Activated naive CD4-positive, alpha-beta T cell treated with anti-CD3 and anti-CD28 coated beads, Interleukin-2, amount 50 U/mL, for 72 hours (primary cell): ENCODE measurements at regions not wholly inside any gene's neighbourhood (a gene's known extent, or its start where the extent isn't known, plus 50 kb on each side); places are given as distances from the start of the nearest gene placed in this dataset.

Experiments used
- ATAC-seq, 2 donors: fragments of 150-1000 bp; cut with Tn5 transposase; 2 replicates each; pipeline ENCODE4 v1.10.0; 2021; ENCODE audit warnings: mild to moderate bottlenecking in 2 of 2, moderate library complexity in 2 of 2
- DNase-seq, 2 donors: peaks; one replicate each; pipeline ENCODE4 v3.0.0; 2021 to 2022; ENCODE audit warnings: low spot score in 2 of 2
- H3K27ac Mint-ChIP-seq, 2 donors: one replicate each; pipeline ENCODE4 v1.8.0; 2022; ENCODE audit warnings: mild to moderate bottlenecking in 2 of 2, mixed read lengths in 2 of 2
- H3K36me3 Mint-ChIP-seq, 2 donors: one replicate each; pipeline ENCODE4 v1.8.0; 2022; ENCODE audit warnings: mixed read lengths in 2 of 2
- H3K9me3 Mint-ChIP-seq, 2 donors: one replicate each; pipeline ENCODE4 v1.8.0; 2022; ENCODE audit warnings: mixed read lengths in 2 of 2

DNA sequence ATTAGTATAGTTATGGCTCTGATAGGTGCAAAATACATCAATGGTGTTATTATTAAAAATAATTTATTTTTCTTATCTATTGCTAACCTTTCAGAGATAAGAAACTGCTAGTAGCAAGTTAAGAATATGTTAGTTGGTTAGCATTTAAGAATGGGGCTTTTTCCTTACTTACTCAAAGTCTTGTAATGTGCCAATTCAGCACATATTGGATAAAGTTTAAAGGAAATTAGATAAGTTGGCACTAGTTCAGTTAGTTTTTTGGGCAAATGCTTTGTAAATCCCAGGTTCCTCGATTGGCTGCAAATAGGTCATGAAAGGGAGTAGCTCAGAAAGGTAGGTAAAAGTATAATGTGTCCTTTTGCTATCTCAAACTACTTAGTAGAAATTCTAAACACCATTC is 2806.7 kb downstream of the PCDH9 start:
- Mint-ChIP-seq H3K9me3 (peaks cover 0 to 3% of the 10 kb centered on the region in 2 donors), H3K36me3 (no peaks in the 10 kb centered on the region), H3K27ac (no peak overlapping the region)
- DNase-seq = no peak
- ATAC-seq = no peak

DNA sequence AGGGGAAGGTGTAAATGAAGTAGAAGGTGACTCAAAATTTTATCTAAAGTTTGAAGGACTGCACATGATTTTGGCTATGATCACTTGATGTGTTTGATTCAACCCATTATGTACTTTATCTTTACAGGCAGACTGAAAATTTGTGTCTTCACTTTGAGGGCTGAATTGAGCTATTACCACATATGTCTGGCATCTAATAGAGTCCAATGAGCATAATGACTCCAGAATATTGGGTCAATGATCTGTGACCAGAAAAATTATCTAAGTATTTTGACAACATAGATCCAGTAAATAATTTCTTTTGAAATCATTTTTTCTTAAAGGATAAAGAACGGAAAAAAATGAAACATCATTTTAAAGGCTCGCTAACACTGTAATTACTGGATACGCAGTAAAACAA is 2810.0 kb downstream of the PCDH9 start:
- H3K9me3 Mint-ChIP-seq = peaks cover 0 to 3% of the 10 kb centered on the region in 2 donors
- DNase-seq (no peak), ATAC-seq (no peak)
- H3K27ac Mint-ChIP-seq = no peak overlapping the region
- no peaks in the 10 kb centered on the region for H3K36me3 Mint-ChIP-seq

DNA sequence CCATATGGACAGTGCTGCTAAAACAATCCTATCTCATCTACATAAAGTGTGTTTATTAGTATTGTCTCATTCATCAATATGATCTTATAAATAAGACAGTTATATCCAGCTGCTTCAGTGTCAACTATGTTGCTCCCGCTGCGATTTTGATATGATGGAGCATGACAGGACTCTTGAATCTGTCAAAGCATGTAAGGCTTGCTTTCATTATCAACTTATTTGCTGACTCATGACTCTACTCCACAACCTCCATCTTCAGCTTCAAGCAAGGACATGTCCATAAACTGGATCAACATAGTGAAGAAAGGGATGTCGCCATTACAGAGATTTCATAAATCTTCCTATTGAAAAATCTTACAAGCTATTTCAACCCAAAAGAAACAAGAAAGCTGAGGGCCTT is 2812.6 kb downstream of the PCDH9 start:
- ATAC-seq = no peak
- no peak for DNase-seq
- no peaks in the 10 kb centered on the region for H3K36me3 Mint-ChIP-seq
- peaks cover 0 to 6% of the 10 kb centered on the region in 2 donors for H3K9me3 Mint-ChIP-seq
- no peak overlapping the region for H3K27ac Mint-ChIP-seq

DNA sequence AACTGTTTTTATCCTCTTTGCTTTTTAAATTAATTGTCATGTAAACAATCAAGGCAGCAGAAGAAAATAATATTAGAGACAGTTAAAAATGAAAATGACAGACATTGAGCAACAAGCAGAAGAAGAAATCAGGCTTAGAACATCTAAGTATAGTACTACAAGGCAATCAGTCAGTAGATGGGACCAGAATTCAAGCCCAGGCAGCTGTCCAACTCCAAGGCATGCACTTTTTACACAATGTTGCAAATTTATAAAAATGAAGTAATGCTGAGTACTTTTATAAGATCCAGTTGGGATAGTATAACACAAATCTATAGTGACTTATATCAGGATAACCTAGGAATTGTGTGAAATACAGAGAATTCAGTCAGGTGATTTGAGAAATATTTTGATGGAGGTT is 2815.8 kb downstream of the PCDH9 start:
- H3K36me3 Mint-ChIP-seq = no peaks in the 10 kb centered on the region
- H3K27ac Mint-ChIP-seq = no peak overlapping the region
- DNase-seq = no peak
- no peak for ATAC-seq
- peaks cover 0 to 6% of the 10 kb centered on the region in 2 donors for H3K9me3 Mint-ChIP-seq

DNA sequence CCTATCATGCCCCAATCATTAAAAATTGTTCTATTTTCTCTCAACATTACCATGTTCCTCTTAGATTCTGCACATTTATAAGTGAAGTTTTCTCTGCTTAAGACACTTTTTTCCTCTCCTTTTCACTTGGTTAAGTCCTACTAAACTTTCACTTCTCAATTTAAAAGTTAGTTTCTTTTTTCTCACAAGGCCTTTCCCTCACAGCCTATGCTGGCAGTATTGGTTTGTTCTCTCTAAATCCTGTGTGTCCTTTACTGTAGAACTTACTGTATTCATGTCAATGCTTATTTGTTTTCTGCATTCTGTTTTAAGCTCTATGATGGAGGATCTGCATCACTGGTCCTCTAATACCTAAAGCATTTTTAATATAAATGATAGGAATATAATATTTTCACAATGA is 2816.6 kb downstream of the PCDH9 start:
- DNase-seq (no peak), ATAC-seq (no peak)

DNA sequence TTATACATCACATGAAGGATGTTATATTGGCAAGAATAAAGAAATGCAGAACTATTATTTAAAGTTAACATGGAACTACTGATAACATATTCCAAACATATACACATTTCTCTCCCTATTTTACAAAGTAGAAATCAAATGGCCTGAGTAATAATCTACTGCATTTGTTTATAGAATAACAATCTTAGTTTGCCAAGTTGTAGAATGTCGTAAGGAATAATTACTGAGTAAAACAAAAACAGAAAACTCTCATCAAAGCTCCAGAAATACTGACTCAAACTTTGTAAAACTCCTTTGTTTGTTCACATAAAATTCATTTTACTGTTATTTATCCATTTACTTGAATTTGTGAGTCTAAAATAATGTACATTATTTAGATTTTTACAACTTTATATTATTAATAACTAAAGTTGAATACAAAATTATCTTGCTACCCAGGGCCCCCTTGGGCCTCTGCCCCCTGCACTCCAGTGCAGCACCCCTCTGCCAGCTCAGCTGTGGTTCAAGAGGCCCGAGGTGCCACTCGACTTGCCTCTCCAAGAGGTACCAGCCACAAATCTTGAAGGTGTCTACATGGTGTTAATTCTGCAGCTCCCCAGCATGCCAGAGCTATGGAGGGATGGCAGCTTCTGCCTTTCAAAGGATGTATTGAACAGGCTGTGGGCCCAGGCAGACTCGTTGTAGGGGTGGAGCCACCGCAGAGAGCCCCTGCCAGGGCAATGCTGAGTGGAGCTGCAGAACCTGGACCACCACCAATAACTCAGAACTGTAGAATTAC is 2819.7 kb downstream of the PCDH9 start:
- Mint-ChIP-seq H3K9me3 (peaks cover 18 to 24% of the 10 kb centered on the region in 2 donors), H3K27ac (no peak overlapping the region), H3K36me3 (no peaks in the 10 kb centered on the region)
- DNase-seq (no peak), ATAC-seq (no peak)

More for the DNA sequence above, 2816.6 kb downstream of the PCDH9 start:
- Mint-ChIP-seq H3K36me3 (no peaks in the 10 kb centered on the region), H3K27ac (no peak overlapping the region), H3K9me3 (peaks cover 0 to 6% of the 10 kb centered on the region in 2 donors)

DNA sequence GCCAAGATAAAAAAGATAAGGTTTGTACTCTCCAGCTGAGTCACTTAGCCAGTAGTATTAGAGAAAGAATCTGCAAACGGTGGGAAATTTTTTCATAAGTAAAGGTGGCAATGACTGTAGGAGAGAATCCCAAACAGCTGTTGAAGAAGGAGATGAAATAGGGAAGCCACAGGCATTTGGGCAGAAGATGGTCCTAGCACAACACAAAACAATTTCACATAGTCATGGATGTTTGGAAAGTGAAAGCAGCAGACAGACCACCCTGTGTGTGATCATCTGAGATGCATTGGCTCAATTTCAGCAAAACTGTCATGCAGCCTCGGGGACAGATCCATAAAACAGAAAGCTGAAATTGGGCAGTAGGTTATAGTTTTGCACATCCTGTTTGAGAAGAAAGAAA is 2832.4 kb downstream of the PCDH9 start:
- Mint-ChIP-seq H3K9me3 (peaks cover 17% of the 10 kb centered on the region in 2 donors), H3K27ac (no peak overlapping the region), H3K36me3 (no peaks in the 10 kb centered on the region)
- ATAC-seq (no peak), DNase-seq (no peak)

DNA sequence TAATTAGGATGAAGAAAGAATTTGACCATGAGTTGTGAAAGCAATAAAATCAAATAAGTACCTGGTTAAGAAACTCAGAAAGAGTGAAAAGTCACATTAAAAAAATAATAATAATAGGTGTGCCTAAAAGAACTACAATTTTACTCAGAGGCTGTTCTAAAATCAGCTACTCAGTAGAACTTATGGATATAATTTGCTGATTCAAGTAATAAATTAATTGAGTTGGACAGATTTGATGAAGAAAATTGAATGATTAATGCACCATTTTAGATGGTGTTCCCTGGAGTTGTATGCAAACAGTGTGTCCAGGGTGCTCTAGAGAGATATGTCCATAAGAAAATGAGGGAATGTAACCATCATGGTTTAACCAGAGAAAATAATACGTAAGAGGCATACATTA is 2852.5 kb downstream of the PCDH9 start:
- no peak for ATAC-seq
- Mint-ChIP-seq H3K36me3 (peaks cover 8 to 12% of the 10 kb centered on the region in 2 donors), H3K9me3 (peaks cover 37 to 46% of the 10 kb centered on the region in 2 donors), H3K27ac (no peak overlapping the region)
- DNase-seq = no peak

DNA sequence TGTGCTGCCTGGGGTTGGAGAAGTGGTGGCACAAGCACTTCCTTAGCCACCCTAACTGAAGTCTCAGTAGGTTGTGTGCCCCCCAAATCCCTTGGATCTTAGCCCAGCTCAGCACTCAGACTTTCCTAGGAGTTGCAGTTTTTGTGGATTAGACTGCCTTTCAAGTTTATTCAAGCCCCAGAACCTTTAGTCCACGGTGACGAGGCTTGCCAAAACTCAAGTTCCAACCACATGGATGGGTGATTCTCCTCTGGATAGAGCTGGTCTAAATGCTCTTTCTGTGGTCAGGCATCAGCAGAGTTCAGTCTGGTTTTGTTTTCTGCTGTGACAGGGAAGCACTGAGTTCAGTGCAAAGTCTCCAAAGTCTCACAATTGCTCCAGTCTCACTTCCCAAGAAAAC is 2858.7 kb downstream of the PCDH9 start:
- H3K27ac Mint-ChIP-seq = no peak overlapping the region
- DNase-seq (no peak), ATAC-seq (no peak)
- H3K9me3 Mint-ChIP-seq = peaks cover 40 to 43% of the 10 kb centered on the region in 2 donors
- peaks cover 8 to 10% of the 10 kb centered on the region in 2 donors for H3K36me3 Mint-ChIP-seq

DNA sequence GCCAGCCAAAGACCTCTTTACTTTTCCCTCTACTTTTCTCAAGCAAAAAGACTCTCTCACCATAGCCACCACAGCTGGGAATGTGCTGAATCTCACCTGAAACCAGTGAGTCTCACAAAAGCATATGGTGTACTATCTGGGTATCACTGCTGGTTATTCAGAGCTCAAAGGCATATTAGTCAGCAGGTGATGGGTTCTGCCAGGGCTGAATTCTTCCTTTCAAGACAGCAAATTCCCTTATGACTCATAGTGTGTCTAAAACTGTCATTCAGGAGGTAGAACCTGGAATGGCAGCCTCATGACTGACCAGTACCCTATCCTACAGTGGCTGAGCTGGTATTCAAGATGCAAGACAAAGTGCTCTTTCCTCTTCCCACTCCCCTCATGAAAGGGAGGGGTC is 2859.1 kb downstream of the PCDH9 start:
- Mint-ChIP-seq H3K9me3 (peaks cover 36 to 43% of the 10 kb centered on the region in 2 donors), H3K36me3 (peaks cover 8 to 14% of the 10 kb centered on the region in 2 donors), H3K27ac (no peak overlapping the region)
- no peak for ATAC-seq
- DNase-seq = no peak

DNA sequence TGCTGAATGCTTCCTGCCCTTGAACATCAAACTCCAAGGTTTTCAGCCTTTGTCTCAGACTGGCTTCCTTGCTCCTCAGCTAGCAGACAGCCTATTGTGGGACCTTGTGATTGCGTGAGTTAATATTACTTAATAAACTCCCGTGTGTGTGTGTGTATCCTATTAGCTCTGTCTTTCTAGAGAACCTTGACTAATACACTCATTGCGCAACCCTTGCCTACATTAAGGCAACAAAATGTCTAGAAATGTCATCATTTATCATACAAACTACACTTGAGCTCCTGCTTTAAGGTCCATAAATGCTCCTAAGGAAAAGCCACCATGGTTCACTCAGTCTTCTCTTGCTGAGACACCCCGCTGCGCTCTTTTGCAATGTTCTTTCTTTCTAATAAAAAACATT is 2861.0 kb downstream of the PCDH9 start:
- no peak overlapping the region for H3K27ac Mint-ChIP-seq
- H3K9me3 Mint-ChIP-seq = peaks cover 22 to 31% of the 10 kb centered on the region in 2 donors
- ATAC-seq (no peak), DNase-seq (no peak)
- peaks cover 3 to 12% of the 10 kb centered on the region in 2 donors for H3K36me3 Mint-ChIP-seq

DNA sequence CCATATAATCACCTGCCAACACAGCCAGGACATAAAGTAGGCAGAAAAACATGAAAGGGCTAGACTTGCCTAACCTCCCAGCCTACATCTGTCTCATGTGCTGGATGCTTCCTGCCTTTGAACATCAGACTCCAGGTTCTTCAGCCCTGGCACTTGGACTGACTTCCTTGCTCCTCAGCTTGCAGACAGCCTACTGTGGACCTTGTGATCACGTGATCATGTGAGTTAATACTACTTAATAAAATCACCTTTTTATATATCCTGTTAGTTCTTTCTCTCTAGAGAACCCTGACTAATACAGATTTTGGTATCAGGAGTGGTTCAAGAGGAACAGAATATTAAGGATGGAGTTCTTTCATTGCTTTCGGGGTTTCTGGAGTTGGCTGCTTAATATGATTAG is 2867.6 kb downstream of the PCDH9 start:
- ATAC-seq (no peak), DNase-seq (no peak)
- H3K36me3 Mint-ChIP-seq = peaks cover 0 to 7% of the 10 kb centered on the region in 2 donors
- H3K9me3 Mint-ChIP-seq = peaks cover 6 to 16% of the 10 kb centered on the region in 2 donors
- H3K27ac Mint-ChIP-seq = no peak overlapping the region

DNA sequence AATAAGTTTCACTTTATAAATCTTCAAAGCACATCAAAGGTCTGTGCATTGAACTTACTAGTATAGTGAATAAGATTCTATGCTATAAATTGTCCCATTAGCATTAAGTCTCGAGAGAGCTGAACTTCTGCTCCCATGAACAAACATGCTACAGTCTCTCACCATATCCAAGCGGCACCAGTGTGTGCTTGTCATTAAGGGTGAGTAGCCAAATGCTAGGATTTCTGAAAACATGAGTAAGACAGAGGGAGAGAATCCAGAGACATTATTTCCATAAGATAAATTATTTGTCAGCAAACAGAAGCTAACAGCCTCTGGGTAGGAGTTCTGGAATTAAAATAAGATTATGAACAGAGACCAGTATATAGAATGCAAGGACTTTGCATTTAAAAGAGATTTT is 2882.5 kb downstream of the PCDH9 start:
- H3K9me3 Mint-ChIP-seq = peaks cover 6 to 26% of the 10 kb centered on the region in 2 donors
- H3K36me3 Mint-ChIP-seq = no peaks in the 10 kb centered on the region
- DNase-seq (no peak), ATAC-seq (no peak)
- no peak overlapping the region for H3K27ac Mint-ChIP-seq

DNA sequence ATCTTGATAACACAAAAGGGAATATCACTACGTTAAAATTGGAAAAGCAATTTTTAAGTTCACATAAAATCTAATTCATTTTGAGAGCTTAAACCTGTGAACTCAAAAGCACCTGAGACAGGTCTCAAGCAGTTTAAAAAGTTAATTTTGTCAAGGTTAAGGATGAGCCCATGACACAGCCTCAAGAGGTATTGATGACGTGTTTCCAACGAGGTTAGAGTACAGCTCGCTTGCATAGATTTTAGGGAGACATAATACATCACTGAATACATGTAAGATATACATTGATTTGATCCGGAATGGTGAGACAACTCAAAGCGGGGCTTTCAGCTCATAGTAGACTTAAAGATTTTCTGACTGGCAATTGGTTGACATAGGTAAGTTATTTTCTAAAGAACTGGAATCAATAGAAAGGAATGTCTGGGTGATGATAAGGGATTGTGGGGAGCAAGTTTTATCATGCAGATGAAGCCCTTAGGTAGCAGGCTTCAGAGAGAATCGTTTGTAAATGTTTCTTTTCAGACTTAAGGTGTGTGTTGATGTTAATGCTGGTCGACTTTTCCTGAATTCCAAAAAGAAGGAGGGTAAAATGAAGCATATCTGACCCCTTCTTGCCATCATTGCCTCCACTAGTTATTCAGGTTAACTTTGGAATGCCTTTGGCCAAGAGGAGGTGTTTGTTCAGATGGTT is 2890.6 kb downstream of the PCDH9 start:
- Mint-ChIP-seq H3K27ac (no peak overlapping the region), H3K36me3 (no peaks in the 10 kb centered on the region), H3K9me3 (peaks cover 7 to 9% of the 10 kb centered on the region in 2 donors)
- DNase-seq (no peak), ATAC-seq (no peak)

DNA sequence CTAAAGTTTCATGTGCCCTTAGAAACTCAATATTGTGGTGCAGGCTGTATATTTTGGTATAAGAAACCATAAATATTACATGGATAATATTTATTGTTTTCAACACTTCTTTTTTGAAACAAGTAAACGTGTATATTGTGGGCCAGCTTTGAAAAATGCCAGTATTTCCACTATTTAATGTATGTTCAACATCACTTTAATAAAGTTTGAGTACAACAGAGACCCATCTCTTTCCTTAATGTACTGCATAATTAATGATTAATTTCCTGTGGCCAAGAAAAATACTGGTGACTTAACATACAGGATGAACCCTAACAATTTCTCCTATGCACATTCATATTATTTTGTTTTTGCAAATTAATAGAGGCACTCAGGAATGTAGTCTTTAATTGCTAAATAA is 2891.5 kb downstream of the PCDH9 start:
- H3K27ac Mint-ChIP-seq = no peak overlapping the region
- H3K36me3 Mint-ChIP-seq = no peaks in the 10 kb centered on the region
- peaks cover 11 to 13% of the 10 kb centered on the region in 2 donors for H3K9me3 Mint-ChIP-seq
- ATAC-seq (no peak), DNase-seq (no peak)

DNA sequence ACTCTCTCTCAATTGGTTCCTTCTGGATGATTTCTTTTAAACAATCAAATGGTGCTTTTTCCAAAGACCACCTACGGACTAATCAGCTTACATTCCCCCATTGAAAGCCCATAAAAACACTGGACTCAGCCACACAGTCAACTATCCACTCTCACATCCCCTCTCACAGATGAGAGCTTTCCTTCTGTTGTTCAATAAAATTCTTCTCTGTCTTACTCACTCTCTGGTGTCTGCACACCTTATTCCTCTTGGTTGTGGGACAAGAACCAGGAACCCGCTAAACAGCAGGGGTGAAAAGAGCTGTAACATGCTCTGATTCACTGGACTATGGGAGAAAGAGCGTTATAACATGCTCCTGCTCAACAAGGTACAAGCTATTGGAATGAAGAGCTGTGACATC is 2896.2 kb downstream of the PCDH9 start:
- Mint-ChIP-seq H3K27ac (no peak overlapping the region), H3K9me3 (peaks cover 7 to 12% of the 10 kb centered on the region in 2 donors), H3K36me3 (no peaks in the 10 kb centered on the region)
- ATAC-seq (no peak), DNase-seq (no peak)

DNA sequence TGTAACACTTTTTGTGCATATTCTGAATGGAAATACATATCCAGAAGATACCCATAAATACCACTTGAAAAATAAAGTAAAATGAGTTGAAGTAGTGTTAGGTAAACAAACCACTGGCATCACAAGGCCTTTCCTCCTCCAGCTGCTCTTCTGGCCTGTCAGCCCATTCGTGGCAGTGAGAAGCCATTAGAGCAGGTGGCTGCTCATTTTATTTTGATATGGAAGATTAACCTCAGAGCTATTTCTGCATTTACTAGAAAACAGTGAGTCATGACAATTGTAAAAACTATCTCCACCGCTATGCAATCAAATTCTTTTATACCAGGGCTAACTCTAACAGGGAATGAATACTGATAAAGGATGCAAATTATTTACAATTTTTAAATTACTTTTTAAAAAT is 2898.1 kb downstream of the PCDH9 start:
- ATAC-seq (no peak), DNase-seq (no peak)
- H3K36me3 Mint-ChIP-seq = no peaks in the 10 kb centered on the region
- no peak overlapping the region for H3K27ac Mint-ChIP-seq
- H3K9me3 Mint-ChIP-seq = peaks cover 10 to 17% of the 10 kb centered on the region in 2 donors
